PC-3 (cell line): ENCODE measurements at regions not wholly inside any gene's neighbourhood (a gene's known extent, or its start where the extent isn't known, plus 50 kb on each side); places are given as distances from the start of the nearest gene placed in this dataset.

Source experiments
- ATAC-seq: fragments of 200-7000 bp; cut with Tn5 transposase; 2 replicates; pipeline ENCODE4 v1.9.1; 2020; ENCODE audit warnings: mild to moderate bottlenecking, moderate library complexity
- BruUV-seq: library from RNA; stranded (reverse); fragments of 400-500 nt; replicated peaks from 2 replicates; lab custom pipeline; 2021; lab: Mats Ljungman, UMichigan
- CTCF ChIA-PET: fragments of 300-600 bp; sonication (Branson Sonifier 250); formaldehyde crosslinking; loops from one replicate; lab custom pipeline; 2022; ENCODE audit warnings: antibody characterized with exemption; lab: Charles Lee
- POLR2A ChIA-PET: fragments of 300-600 bp; sonication (Branson Sonifier 250); formaldehyde crosslinking; loops from one replicate; lab custom pipeline; 2022; ENCODE audit warnings: antibody characterized with exemption; ENCODE audit not compliant: unreplicated experiment; lab: Charles Lee
- DNase-seq: peaks from one replicate; pipeline ENCODE4 v3.0.0-alpha.2; 2015
- H2AFZ ChIP-seq: fragments of 300-600 bp; sonication (generic); 2 replicates; pipeline ENCODE4 v1.6.0; 2016; ENCODE audit warnings: antibody characterized with exemption, low read length
- H3F3A ChIP-seq: fragments of 300-600 bp; sonication (generic); one replicate; pipeline ENCODE4 v1.6.0; 2017; ENCODE audit warnings: antibody characterized with exemption, low read length, control low read depth, mild to moderate bottlenecking; ENCODE audit not compliant: unreplicated experiment
- H3K27ac ChIP-seq: fragments of 300-600 bp; sonication (generic); 2 replicates; pipeline ENCODE4 v1.5.1; 2016; ENCODE audit warnings: mild to moderate bottlenecking, low read length
- H3K27me3 ChIP-seq: fragments of 300-600 bp; sonication (generic); 2 replicates; pipeline ENCODE4 v1.6.1; 2016; ENCODE audit warnings: low read length, mixed read lengths
- H3K36me3 ChIP-seq: fragments of 300-600 bp; sonication (generic); 2 replicates; pipeline ENCODE4 v1.6.1; 2016; ENCODE audit warnings: low read depth, mixed run types, low read length, mixed read lengths
- H3K4me1 ChIP-seq: fragments of 300-600 bp; sonication (generic); 2 replicates; pipeline ENCODE4 v1.5.1; 2016; ENCODE audit warnings: low read length; ENCODE audit not compliant: insufficient read depth
- H3K4me2 ChIP-seq: fragments of 300-600 bp; sonication (generic); 2 replicates; pipeline ENCODE4 v1.6.0; 2016; ENCODE audit warnings: low read length
- H3K4me3 ChIP-seq: fragments of 300-600 bp; sonication (generic); 2 replicates; pipeline ENCODE4 v1.5.1; 2016; ENCODE audit warnings: mild to moderate bottlenecking, low read length, mixed read lengths
- H3K79me2 ChIP-seq: fragments of 300-600 bp; sonication (generic); 2 replicates; pipeline ENCODE4 v1.6.1; 2017; ENCODE audit warnings: low read length, mixed read lengths
- H3K9ac ChIP-seq: fragments of 300-600 bp; sonication (generic); 2 replicates; pipeline ENCODE4 v1.6.0; 2016; ENCODE audit warnings: mild to moderate bottlenecking, low read length
- H3K9me2 ChIP-seq: fragments of 300-600 bp; sonication (generic); replicated peaks from 2 replicates; pipeline ENCODE4 v1.6.1; 2016; ENCODE audit warnings: mixed run types, low read length, mixed read lengths
- H3K9me3 ChIP-seq: fragments of 300-600 bp; sonication (generic); 2 replicates; pipeline ENCODE4 v1.6.1; 2016; ENCODE audit warnings: low read length, mixed read lengths
- H4K20me1 ChIP-seq: fragments of 300-600 bp; sonication (generic); 2 replicates; pipeline ENCODE4 v1.6.1; 2016; ENCODE audit warnings: low read length, mixed read lengths
- CTCF ChIP-seq: fragments of 300-600 bp; sonication (generic); conservative IDR thresholded peaks from 2 replicates; pipeline ENCODE4 v1.5.1; 2017; ENCODE audit warnings: antibody characterized with exemption, low read depth, mild to moderate bottlenecking, low read length
- EZH2 ChIP-seq: fragments of 300-600 bp; sonication (generic); IDR thresholded peaks from one replicate; pipeline ENCODE4 v1.6.1; 2017; ENCODE audit warnings: antibody characterized with exemption, mild to moderate bottlenecking, low read length; ENCODE audit not compliant: unreplicated experiment
- EZH2phosphoT487 ChIP-seq: fragments of 300-600 bp; sonication (generic); IDR thresholded peaks from 2 replicates; pipeline ENCODE4 v1.6.1; 2018; ENCODE audit warnings: mild to moderate bottlenecking, antibody characterized with exemption, low read length, borderline replicate concordance
- intact Hi-C: fragments of 100-400 bp; cut with micrococcal nuclease; formaldehyde crosslinking; loops from 2 replicates; pipeline ENCODE4 v1.9.0; 2023

DNA sequence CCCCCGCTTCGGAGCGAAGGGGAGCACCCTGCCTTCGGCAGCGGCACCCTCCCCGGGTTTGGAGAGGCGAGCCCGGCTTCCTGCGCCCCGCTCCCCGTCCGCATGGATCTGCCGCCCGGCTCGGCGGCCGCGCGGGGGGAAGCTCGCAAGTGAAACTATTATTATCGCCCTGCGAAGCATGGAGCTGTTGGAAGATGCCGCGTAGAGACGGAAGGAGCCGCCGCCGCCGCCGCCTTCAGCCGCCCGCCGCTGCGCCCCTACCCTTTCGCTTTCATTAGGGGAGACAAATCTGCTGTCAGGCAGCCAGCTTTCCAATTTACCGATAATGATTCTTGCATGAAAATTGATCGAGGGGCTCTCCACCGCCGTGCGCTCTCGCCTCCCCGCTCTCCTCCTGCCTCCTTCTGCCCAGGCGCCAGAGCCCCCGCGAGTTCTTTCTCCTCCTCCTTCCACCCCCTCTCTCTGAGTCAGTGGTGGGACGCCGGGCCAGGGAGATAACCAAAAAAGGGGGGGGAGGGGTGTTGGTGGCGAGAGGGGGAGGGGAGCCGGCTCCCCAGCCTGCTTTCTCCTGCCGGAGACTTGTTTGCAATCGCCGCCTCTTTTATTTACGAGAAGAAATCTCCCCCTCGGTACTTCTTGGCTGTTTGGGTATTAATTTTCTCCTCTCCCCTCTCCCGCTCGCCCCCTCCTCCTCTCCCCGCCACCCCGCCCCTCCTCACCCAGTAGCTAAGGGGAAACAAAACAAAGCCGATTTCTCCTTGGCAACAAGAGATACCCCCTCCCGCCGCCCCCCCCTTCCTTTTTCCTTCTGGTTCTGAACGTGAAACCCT is 58.0 kb upstream of the GSE1 start:
- no TSS peak for BruUV-seq
- peak overlapping the region; percentile 91 for H3K4me3 ChIP-seq
- CTCF ChIA-PET, result interaction anchor here (0.6 to 1.3 kb wide), 3 partner anchors 18 to 61 kb away, joined by 3 to 9 read pairs (median 3); no protein-coding TSS in a partner anchor

GRCh38 chr16:85555719-85556455 is 57.2 kb upstream of the GSE1 start:
- H3K79me2 ChIP-seq, result peaks cover 25% of the 10 kb centered on the region
- CTCF ChIA-PET, result interaction anchor here (0.6 kb wide), 1 partner anchor 19 kb away, joined by 9 read pairs; no protein-coding TSS in a partner anchor
- POLR2A ChIA-PET, result interaction anchor here (0.6 kb wide), 1 partner anchor 33 kb away, joined by 6 read pairs; no protein-coding TSS in a partner anchor

More for the DNA sequence above, 58.0 kb upstream of the GSE1 start:
- no peaks in the 10 kb centered on the region for H3K27me3 ChIP-seq
- peak; percentile 4; the same call in 1 of the 2 replicates for ATAC-seq
- POLR2A ChIA-PET, result interaction anchor here (0.6 kb wide), 1 partner anchor 32 kb away, joined by 6 read pairs; no protein-coding TSS in a partner anchor
- intact Hi-C loops, result loop anchor here (10.0 kb wide), 1 partner anchor 130 kb away; no protein-coding TSS in a partner anchor
- peaks cover 26% of the 10 kb centered on the region for H3K4me1 ChIP-seq
- H3K9ac ChIP-seq, result peak overlapping the region; percentile 33
- peak overlapping the region; percentile 93 for H3K4me2 ChIP-seq
- peak; percentile 21 for DNase-seq
- no peaks in the 10 kb centered on the region for H3K36me3 ChIP-seq
- TF ChIP-seq CTCF (no peak), EZH2 (no peak), EZH2phosphoT487 (no peak)
- no peaks in the 10 kb centered on the region for H3K9me2 ChIP-seq
- H4K20me1 ChIP-seq, result no peaks in the 10 kb centered on the region
- peak overlapping the region; percentile 70; the same call in 1 of the 2 replicates for H2AFZ ChIP-seq
- peaks cover 25% of the 10 kb centered on the region for H3K79me2 ChIP-seq
- H3K9me3 ChIP-seq, result no peaks in the 10 kb centered on the region
- H3K27ac ChIP-seq, result no peak overlapping the region
- no peaks in the 10 kb centered on the region for H3F3A ChIP-seq

More at GRCh38 chr16:85555719-85556455, 57.2 kb upstream of the GSE1 start:
- Histone ChIP-seq H3K9me2 (no peaks in the 10 kb centered on the region), H3K27ac (no peak overlapping the region), H3K36me3 (no peaks in the 10 kb centered on the region), H3K27me3 (no peaks in the 10 kb centered on the region), H3K4me2 (peak overlapping the region; percentile 93), H3K4me3 (peak overlapping the region; percentile 91), H3K9ac (peak overlapping the region; percentile 46; the same call in 1 of the 2 replicates), H2AFZ (peak overlapping the region; percentile 67; the same call in 1 of the 2 replicates), H4K20me1 (no peaks in the 10 kb centered on the region), H3K4me1 (peaks cover 26% of the 10 kb centered on the region), H3K9me3 (no peaks in the 10 kb centered on the region), H3F3A (no peaks in the 10 kb centered on the region)
- TF ChIP-seq CTCF (no peak), EZH2 (no peak), EZH2phosphoT487 (no peak)
- no peak for DNase-seq
- ATAC-seq, result no peak
- intact Hi-C loops, result loop anchor here (10.0 kb wide), 1 partner anchor 131 kb away; no protein-coding TSS in a partner anchor
- BruUV-seq, result no TSS peak
